ENCODE measurements at regions not wholly inside any gene's neighbourhood (a gene's known extent, or its start where the extent isn't known, plus 50 kb on each side); places are given as distances from the start of the nearest gene placed in this dataset.

DNA sequence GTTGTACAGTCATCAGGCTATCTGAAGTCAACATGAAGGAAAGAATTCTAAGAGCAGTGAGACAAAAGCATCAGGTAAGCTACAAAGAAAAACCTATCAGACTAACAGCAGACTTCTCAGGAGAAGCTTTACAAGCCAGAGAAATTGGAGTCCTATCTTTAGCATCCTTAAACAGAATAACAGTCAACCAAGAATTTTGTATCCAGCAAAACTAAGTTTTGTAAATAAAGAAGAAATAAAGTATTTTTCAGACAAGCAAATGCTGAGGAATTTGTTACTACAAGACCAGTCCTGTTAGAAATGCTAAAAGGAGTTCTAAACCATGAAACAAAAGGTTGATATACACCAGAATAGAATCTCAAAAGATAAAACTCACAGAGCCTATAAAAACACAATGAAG lies 501.2 kb downstream of the ZNF608 start:
- no peak overlapping the region for H3K4me3 ChIP-seq (ENCODE audit: low read length)
- no peak for DNase-seq (ENCODE audit: low read depth, low spot score)

- H3K4me3 ChIP-seq (ENCODE audit: low read length) = no peak overlapping the region
- DNase-seq (ENCODE audit: low read depth, low spot score) = no peak
Observed at GRCh38 chr5:124240732-124241131, 505.7 kb downstream of the ZNF608 start.

DNA sequence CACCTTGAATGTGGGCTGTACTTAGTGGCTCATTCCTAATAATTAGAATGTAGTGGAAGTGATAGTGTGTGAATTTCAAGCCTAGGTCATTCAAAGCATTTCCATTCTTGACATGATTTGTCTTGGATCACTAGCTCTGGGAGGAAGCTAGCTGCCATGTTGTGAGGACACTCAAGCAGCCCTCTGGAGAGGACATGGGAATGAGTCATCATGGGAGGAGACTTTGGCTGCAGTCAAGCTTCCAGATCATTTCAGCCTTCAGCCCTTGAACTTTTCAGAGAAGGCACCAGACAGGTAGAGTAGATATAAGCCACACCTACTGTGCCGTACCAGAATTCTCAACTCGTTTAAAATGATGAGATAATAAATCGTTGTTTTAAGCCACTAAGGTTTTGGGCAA lies 506.9 kb downstream of the ZNF608 start:
- no peak overlapping the region for H3K4me3 ChIP-seq (ENCODE audit: low read length)
- DNase-seq (ENCODE audit: low read depth, low spot score) = no peak

DNA sequence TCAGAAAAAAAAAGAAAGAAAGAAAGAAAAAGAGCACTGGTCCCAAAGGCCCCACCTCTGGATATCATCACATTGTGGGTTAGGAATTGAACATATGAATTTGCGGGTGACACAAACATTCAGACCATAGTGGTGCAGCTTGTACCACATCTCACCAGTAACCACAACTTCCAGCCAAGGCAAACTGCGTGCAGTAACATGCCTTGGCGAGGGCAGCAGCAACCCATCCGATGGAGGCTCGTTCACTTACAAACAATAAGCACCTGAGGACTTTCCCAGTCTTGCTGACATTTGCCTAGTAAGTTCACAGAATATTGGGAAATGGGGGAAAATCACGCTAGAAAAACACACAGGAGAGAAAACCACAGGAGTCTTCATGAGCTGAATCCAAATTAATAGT lies 508.1 kb downstream of the ZNF608 start:
- H3K4me3 ChIP-seq (ENCODE audit: low read length) = no peak overlapping the region
- DNase-seq (ENCODE audit: low read depth, low spot score) = no peak

- no peak overlapping the region for H3K4me3 ChIP-seq (ENCODE audit: low read length)
- no peak for DNase-seq (ENCODE audit: low read depth, low spot score)
Observed at GRCh38 chr5:124237206-124237695, 509.2 kb downstream of the ZNF608 start.

- no peak for DNase-seq (ENCODE audit: low read depth, low spot score)
Observed at GRCh38 chr5:124236361-124237205, 509.9 kb downstream of the ZNF608 start.

GRCh38 chr5:124235576-124235975 lies 510.9 kb downstream of the ZNF608 start:
- DNase-seq (ENCODE audit: low read depth, low spot score) = no peak
- H3K4me3 ChIP-seq (ENCODE audit: low read length) = no peak overlapping the region

More at GRCh38 chr5:124236361-124237205, 509.9 kb downstream of the ZNF608 start:
- no peak overlapping the region for H3K4me3 ChIP-seq (ENCODE audit: low read length)

- no peak for DNase-seq (ENCODE audit: low read depth, low spot score)
- no peak overlapping the region for H3K4me3 ChIP-seq (ENCODE audit: low read length)
Observed at GRCh38 chr5:124234770-124235562, 511.5 kb downstream of the ZNF608 start.

GRCh38 chr5:124234022-124234769 lies 512.2 kb downstream of the ZNF608 start:
- no peak overlapping the region for H3K4me3 ChIP-seq (ENCODE audit: low read length)
- DNase-seq (ENCODE audit: low read depth, low spot score) = no peak

- H3K4me3 ChIP-seq (ENCODE audit: low read length) = no peak overlapping the region
- no peak for DNase-seq (ENCODE audit: low read depth, low spot score)
Observed at GRCh38 chr5:124232515-124232914, 513.9 kb downstream of the ZNF608 start.

GRCh38 chr5:124231802-124232201 lies 514.6 kb downstream of the ZNF608 start:
- no peak for DNase-seq (ENCODE audit: low read depth, low spot score)

GRCh38 chr5:124231230-124231629 lies 515.2 kb downstream of the ZNF608 start:
- DNase-seq (ENCODE audit: low read depth, low spot score) = no peak
- H3K4me3 ChIP-seq (ENCODE audit: low read length) = no peak overlapping the region

More at GRCh38 chr5:124231802-124232201, 514.6 kb downstream of the ZNF608 start:
- no peak overlapping the region for H3K4me3 ChIP-seq (ENCODE audit: low read length)

DNA sequence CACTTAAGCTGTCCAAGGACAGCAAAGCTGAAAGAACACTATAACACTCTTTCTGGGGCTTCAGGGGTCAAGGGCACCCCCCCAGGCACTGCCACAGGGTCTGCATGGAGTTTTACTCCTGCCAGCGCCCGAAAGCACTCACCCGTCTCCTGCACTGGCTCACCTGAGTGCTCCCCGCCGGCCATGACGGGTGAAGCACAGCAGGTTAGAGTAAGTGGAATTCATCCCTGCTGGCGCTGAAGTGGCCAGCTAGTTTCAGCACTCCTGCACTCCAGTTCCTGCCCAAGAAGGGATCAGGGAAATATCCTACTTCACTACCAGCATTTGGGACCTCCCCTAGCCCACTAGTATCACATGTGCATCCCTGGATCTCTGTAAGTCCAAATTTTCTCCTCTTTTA lies 516.0 kb downstream of the ZNF608 start:
- DNase-seq (ENCODE audit: low read depth, low spot score) = no peak

GRCh38 chr5:124229352-124229751 lies 517.1 kb downstream of the ZNF608 start:
- H3K4me3 ChIP-seq (ENCODE audit: low read length) = no peak overlapping the region
- DNase-seq (ENCODE audit: low read depth, low spot score) = no peak

More for the DNA sequence above, 516.0 kb downstream of the ZNF608 start:
- H3K4me3 ChIP-seq (ENCODE audit: low read length) = no peak overlapping the region

DNA sequence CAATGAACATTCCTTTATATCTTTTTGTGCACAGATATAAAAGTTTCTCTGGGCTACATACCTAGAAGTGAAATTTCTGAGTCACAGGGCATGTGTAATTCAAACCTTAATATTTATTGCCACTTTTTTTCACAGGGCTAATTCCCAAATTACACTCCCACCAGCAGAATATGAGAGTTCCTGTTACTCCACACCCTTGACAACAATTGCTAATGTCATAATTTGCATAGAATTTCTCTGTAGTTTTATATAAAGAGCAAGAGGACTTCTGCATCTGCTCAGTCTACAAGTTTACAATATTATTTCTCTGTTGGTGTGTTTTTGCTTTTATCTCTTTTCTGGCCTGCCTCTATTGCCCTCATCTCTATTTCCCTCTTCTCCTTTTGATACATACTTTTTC lies 518.5 kb downstream of the ZNF608 start:
- no peak overlapping the region for H3K4me3 ChIP-seq (ENCODE audit: low read length)
- no peak for DNase-seq (ENCODE audit: low read depth, low spot score)

DNA sequence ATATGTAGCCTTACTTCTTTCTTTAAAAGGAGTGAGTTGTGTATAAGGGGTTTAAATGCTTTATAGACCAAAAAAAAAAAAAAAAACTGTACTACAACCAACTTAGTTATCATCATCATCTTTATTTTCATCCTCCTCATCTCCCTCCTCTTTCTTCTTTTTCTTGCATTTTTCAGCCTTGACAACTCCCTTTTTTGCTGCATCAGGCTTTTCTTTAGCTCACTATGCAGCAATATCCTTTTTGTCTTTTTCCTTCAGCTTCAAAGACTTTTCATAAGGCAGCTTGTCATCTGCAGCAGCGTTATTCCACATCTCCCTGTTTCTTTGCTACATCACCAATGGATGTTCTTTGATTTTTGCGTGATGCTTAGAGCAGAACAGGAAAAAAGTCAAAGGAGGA lies 526.0 kb downstream of the ZNF608 start:
- no peak for DNase-seq (ENCODE audit: low read depth, low spot score)
- no peak overlapping the region for H3K4me3 ChIP-seq (ENCODE audit: low read length)

DNA sequence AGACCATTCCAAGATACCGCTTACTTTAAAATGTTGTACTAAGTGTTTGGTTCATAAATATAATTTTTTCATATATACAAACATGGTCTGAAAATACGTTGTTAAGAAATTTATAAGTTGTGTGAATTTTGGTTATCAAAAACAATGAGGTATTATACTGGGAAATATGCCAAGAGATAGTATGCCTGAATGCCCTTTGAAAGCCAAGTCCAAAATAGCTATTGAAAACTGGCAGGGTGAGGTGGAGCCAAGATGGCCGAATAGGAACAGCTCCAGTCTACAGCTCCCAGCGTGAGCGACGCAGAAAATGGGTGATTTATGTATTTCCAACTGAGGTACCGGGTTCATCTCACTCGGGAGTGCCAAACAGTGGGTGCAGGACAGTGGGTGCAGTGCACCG lies 533.5 kb downstream of the ZNF608 start:
- H3K4me3 ChIP-seq (ENCODE audit: low read length) = no peak overlapping the region
- no peak for DNase-seq (ENCODE audit: low read depth, low spot score)

GRCh38 chr5:124210111-124210910 lies 536.1 kb downstream of the ZNF608 start:
- DNase-seq (ENCODE audit: low read depth, low spot score) = no peak
- H3K4me3 ChIP-seq (ENCODE audit: low read length) = no peak overlapping the region

GRCh38 chr5:124207118-124207517 lies 539.3 kb downstream of the ZNF608 start:
- no peak for DNase-seq (ENCODE audit: low read depth, low spot score)

More at GRCh38 chr5:124207118-124207517, 539.3 kb downstream of the ZNF608 start:
- H3K4me3 ChIP-seq (ENCODE audit: low read length) = no peak overlapping the region
